Heart left ventricle (tissue), 16 donors: ENCODE measurements at regions not wholly inside any gene's neighbourhood (a gene's known extent, or its start where the extent isn't known, plus 50 kb on each side); places are given as distances from the start of the nearest gene placed in this dataset.

Experiments
- ATAC-seq, 4 donors: fragments of 200-7000 bp; cut with Tn5 transposase; one replicate each; pipeline ENCODE4 v1.9.1; 2020 to 2022; ENCODE audit warnings: moderate library complexity in 4 of 4, mild to moderate bottlenecking in 3 of 4, moderate number of reproducible peaks in 1 of 4
- DNase-seq, 5 donors: peaks; one replicate each; pipeline ENCODE4 v3.0.0-alpha.2; 2020
- H3K27ac ChIP-seq, 12 donors: fragments of 200-600 bp; sonication (generic) in 4 of 12; one replicate each; pipeline versions ENCODE4 v1.5.0 to v1.8.0; 2016 to 2022; ENCODE audit warnings: mild to moderate bottlenecking in 2 of 12
- H3K27me3 ChIP-seq, 9 donors: fragments of 200-600 bp; sonication (generic) in 2 of 9; one replicate each; pipeline versions ENCODE4 v1.5.1 to v1.8.0; 2016 to 2022; ENCODE audit warnings: mild to moderate bottlenecking in 3 of 9
- H3K36me3 ChIP-seq, 9 donors: fragments of 200-600 bp; sonication (generic) in 2 of 9; one replicate each; pipeline versions ENCODE4 v1.5.0 to v1.8.0; 2018 to 2022; ENCODE audit warnings: mild to moderate bottlenecking in 2 of 9
- H3K4me1 ChIP-seq, 12 donors: fragments of 200-600 bp; sonication (generic) in 4 of 12; one replicate each; pipeline versions ENCODE4 v1.5.0 to v1.8.0; 2016 to 2022; ENCODE audit warnings: mild to moderate bottlenecking in 3 of 12
- H3K4me3 ChIP-seq, 12 donors: fragments of 200-600 bp; sonication (generic) in 4 of 12; one replicate each; pipeline versions ENCODE4 v1.5.0 to v1.8.0; 2017 to 2022; ENCODE audit warnings: mild to moderate bottlenecking in 9 of 12, moderate library complexity in 4 of 12
- H3K9me3 ChIP-seq, 12 donors: fragments of 200-600 bp; sonication (generic) in 4 of 12; one replicate each; pipeline versions ENCODE4 v1.5.0 to v1.8.0; 2016 to 2022; ENCODE audit warnings: mild to moderate bottlenecking in 1 of 12
- POLR2A ChIP-seq, 2 donors: fragments of 450-650 bp; IDR thresholded peaks; one replicate each; pipeline ENCODE4 v1.6.1; 2017; ENCODE audit warnings: antibody characterized with exemption in 2 of 2, mild to moderate bottlenecking in 2 of 2, moderate library complexity in 2 of 2
- WGBS, 4 donors: extraction: QIAGEN DNeasy Blood & Tissue Kit in 2 of 4; methylation state at CpG; one replicate each; pipeline versions ENCODE4 v1.1.5 to v1.1.7; 2013 to 2018; 5-methylcytosine and 5-hydroxymethylcytosine counted together
- intact Hi-C, 10 donors: fragments of 100-400 bp; cut with DNase I; formaldehyde crosslinking; loops; one replicate each; pipeline versions ENCODE4 v1.11.1 to v1.14.2; 2022
- TF ChIP-seq, protein P1 (sequence below), 12 donors: fragments of 200-600 bp; sonication (generic) in 4 of 12; IDR thresholded peaks; one replicate each; pipeline versions ENCODE4 v1.5.0 to v1.8.0; 2018 to 2022; ENCODE audit warnings: antibody characterized with exemption in 12 of 12, mild to moderate bottlenecking in 5 of 12
- donor health status: ischemic (EF 13 %, LVEDD 7.1; RV severe dilation, severe dysfunction).
- donor health status: healthy with polysubstance abuse.
- donor health status: DM: no; HTN: yes; CAD: no.
- donor health status: DM: no; HTN: no; CAD: no.
- donor health status: ischemic (EF 25% LVEDD 6.9; RV normal size, moderate dysfunction).
- donor health status: ischemic (EF 25% LVEDD 5.7; RV mildly dilated, moderate dysfunction).
- donor health status: healthy.
- donor health status: DM: yes; HTN: yes; CAD: no.
- donor health status: ischemic (EF 35%, LVEDD 5.7; RV mildly dilated, moderate dysfunction).
- donor health status: nonischemic (EF 11% LVEDD 7.7; RV severe dilation, severe dysfunction).
- donor health status: DM: yes; HTN: yes; CAD: no.
- donor health status: PGD.
- donor health status: ischemic (EF 29% LVEDD 5.4; RV normal size, mild dysfunction).
- donor health status: nonischemic (EF 23%, LVEDD 6.1; RV moderate dilation, normal function).

DNA sequence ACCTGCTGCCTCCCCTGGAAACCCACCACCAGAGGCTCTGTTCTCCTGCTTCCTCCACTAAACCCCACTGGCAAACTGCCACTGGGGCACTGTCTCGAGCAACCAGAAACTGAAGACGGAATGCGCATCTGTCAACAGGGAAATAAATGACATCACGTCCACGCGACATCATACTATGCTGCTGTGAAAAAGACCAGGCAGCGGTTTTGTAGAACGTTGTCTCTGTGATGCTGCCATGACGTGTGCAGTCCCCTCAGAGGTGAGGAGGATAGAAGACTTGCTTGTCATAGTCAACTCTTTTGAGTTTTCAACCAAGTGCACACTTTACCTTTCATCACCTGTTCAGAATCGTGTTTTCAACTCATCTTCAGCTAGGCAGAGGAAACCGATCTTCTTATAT, 203.0 kb upstream of the IGF1R start:
- intact Hi-C loops: loop anchor here in 2 of 10 donors (5.0 to 10.0 kb wide), 3 partner anchors 469 to 632 kb away; no protein-coding TSS in a partner anchor
- TF ChIP-seq POLR2A (IDR thresholded peaks at IDR 0.05): no peak
- TF ChIP-seq, protein P1, sequence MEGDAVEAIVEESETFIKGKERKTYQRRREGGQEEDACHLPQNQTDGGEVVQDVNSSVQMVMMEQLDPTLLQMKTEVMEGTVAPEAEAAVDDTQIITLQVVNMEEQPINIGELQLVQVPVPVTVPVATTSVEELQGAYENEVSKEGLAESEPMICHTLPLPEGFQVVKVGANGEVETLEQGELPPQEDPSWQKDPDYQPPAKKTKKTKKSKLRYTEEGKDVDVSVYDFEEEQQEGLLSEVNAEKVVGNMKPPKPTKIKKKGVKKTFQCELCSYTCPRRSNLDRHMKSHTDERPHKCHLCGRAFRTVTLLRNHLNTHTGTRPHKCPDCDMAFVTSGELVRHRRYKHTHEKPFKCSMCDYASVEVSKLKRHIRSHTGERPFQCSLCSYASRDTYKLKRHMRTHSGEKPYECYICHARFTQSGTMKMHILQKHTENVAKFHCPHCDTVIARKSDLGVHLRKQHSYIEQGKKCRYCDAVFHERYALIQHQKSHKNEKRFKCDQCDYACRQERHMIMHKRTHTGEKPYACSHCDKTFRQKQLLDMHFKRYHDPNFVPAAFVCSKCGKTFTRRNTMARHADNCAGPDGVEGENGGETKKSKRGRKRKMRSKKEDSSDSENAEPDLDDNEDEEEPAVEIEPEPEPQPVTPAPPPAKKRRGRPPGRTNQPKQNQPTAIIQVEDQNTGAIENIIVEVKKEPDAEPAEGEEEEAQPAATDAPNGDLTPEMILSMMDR (IDR thresholded peaks at IDR 0.05): no peak
- no peak overlapping the region for H3K27ac ChIP-seq
- no peaks in the 10 kb centered on the region for H3K4me1 ChIP-seq
- H3K36me3 ChIP-seq: no peaks in the 10 kb centered on the region
- 80 to 82% (median 80%) methylated on average over 11 of the region's 11 CpGs for WGBS, 4 donors
- H3K9me3 ChIP-seq: peaks cover 0 to 7% (median 0%) of the 10 kb centered on the region in 12 donors
- ATAC-seq (no peak), DNase-seq (no peak)
- H3K27me3 ChIP-seq: peaks cover 0 to 41% (median 4%) of the 10 kb centered on the region in 9 donors
- H3K4me3 ChIP-seq: no peak overlapping the region

DNA sequence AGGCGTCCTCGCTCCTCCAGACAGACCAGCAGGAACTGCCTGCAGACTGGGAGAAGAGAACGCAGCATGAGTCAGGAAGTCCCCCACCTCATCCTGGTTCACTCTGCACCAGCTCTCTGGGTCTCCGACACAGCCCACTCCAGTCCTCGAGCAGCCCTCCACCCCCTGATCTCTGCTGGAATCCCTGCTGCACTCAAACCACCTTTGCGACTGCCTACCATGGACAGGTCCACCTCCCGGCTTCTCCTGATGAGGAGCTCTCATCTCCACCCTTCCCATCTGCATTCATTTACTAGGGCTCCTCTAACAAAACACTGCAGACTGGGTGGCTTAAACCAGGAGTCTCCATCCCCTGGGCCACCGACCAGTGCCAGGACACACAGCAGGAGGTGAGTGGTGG, 202.3 kb upstream of the IGF1R start:
- Histone ChIP-seq H3K36me3 (no peaks in the 10 kb centered on the region), H3K4me1 (no peaks in the 10 kb centered on the region), H3K27me3 (peaks cover 0 to 47% (median 4%) of the 10 kb centered on the region in 9 donors), H3K9me3 (peaks cover 0 to 7% (median 0%) of the 10 kb centered on the region in 12 donors), H3K27ac (no peak overlapping the region), H3K4me3 (no peak overlapping the region)
- no peak for TF ChIP-seq POLR2A (IDR thresholded peaks at IDR 0.05)
- TF ChIP-seq, protein P1 (IDR thresholded peaks at IDR 0.05): no peak
- ATAC-seq (peak in 1 of 4 donors; percentile 31), DNase-seq (no peak)
- WGBS, 4 donors: 78 to 82% (median 80%) methylated on average over 8 of the region's 8 CpGs
- intact Hi-C loops: loop anchor here in 2 of 10 donors (5.0 to 10.0 kb wide), 3 partner anchors 469 to 631 kb away; no protein-coding TSS in a partner anchor

DNA sequence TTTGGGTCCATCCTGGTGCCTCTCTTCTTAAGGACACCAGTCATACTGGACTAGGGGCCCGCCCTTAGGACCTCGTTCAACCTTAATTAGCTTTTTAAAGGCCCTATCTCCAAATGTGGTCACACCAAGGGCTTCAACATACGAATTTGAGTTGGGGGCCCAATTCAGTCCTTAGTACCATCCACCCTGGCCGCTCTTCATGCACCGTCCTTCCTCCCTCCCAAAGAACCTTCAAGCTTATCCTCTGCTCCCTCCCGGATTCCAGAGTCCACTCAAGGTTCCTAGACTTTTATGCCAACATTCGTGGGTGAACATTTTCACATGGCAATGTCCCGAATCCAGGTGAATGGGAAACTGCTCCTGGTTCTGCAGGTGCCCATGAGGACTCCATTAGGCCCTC, 201.3 kb upstream of the IGF1R start:
- ATAC-seq (no peak), DNase-seq (no peak)
- Histone ChIP-seq H3K27ac (no peak overlapping the region), H3K27me3 (peaks cover 0 to 38% (median 4%) of the 10 kb centered on the region in 9 donors), H3K4me1 (no peaks in the 10 kb centered on the region), H3K36me3 (no peaks in the 10 kb centered on the region), H3K4me3 (no peak overlapping the region), H3K9me3 (peaks cover 0 to 7% (median 0%) of the 10 kb centered on the region in 12 donors)
- intact Hi-C loops: loop anchor here in 2 of 10 donors (5.0 to 10.0 kb wide), 3 partner anchors 468 to 630 kb away; no protein-coding TSS in a partner anchor
- TF ChIP-seq, protein P1 (IDR thresholded peaks at IDR 0.05): no peak
- no peak for TF ChIP-seq POLR2A (IDR thresholded peaks at IDR 0.05)
- WGBS, 4 donors: 72 to 78% (median 75%) methylated on average over 8 of the region's 8 CpGs

DNA sequence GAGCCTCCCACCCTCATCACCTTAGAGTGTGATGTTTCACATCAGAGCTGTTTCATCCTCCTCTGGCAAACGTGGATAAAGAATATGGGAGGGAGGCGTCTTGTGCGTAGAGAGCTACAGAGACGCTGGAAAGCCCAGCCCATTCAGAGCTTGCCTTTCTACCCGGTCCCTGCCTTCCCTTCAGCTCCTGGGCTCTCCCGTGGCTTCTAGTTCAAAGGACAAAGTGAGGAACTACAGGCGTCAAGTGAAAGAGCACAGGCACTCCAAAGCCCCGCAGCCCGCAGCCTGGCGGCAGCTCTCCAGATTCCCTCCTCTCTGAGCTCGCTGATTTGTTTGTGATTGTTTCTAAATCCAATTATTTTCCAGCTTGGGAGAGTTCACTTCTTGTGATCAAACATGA, 197.1 kb upstream of the IGF1R start:
- intact Hi-C loops: no loop called here
- TF ChIP-seq, protein P1 (IDR thresholded peaks at IDR 0.05): no peak
- no peak for TF ChIP-seq POLR2A (IDR thresholded peaks at IDR 0.05)
- ATAC-seq: no peak

More for the DNA sequence above, 197.1 kb upstream of the IGF1R start:
- Histone ChIP-seq H3K4me1 (no peaks in the 10 kb centered on the region), H3K27me3 (peaks cover 0 to 19% (median 0%) of the 10 kb centered on the region in 9 donors), H3K27ac (no peak overlapping the region), H3K4me3 (no peak overlapping the region), H3K9me3 (peaks cover 0 to 7% (median 0%) of the 10 kb centered on the region in 12 donors), H3K36me3 (no peaks in the 10 kb centered on the region)
- WGBS, 4 donors: 38 to 57% (median 42%) methylated on average over 11 of the region's 11 CpGs
- DNase-seq: no peak
